HFFc6 (cell line): ENCODE measurements at regions not wholly inside any gene's neighbourhood (a gene's known extent, or its start where the extent isn't known, plus 50 kb on each side); places are given as distances from the start of the nearest gene placed in this dataset.

Experiments used
- DNase-seq: peaks from one replicate; pipeline ENCODE4 v3.0.0-alpha.2; 2018
- H3K27ac Mint-ChIP-seq: 2 replicates; pipeline ENCODE4 v1.8.0; 2020; ENCODE audit warnings: mild to moderate bottlenecking, mixed read lengths
- H3K27me3 Mint-ChIP-seq: 2 replicates; pipeline ENCODE4 v1.8.0; 2021; ENCODE audit warnings: mild to moderate bottlenecking, moderate library complexity, mixed read lengths; ENCODE audit not compliant: insufficient read depth
- H3K36me3 Mint-ChIP-seq: 2 replicates; pipeline ENCODE4 v1.8.0; 2021; ENCODE audit warnings: low read depth, mixed read lengths
- H3K4me1 Mint-ChIP-seq: 2 replicates; pipeline ENCODE4 v1.8.0; 2020; ENCODE audit warnings: low read depth, mixed read lengths
- H3K4me3 Mint-ChIP-seq: 2 replicates; pipeline ENCODE4 v1.8.0; 2020; ENCODE audit warnings: mild to moderate bottlenecking, moderate library complexity, mixed read lengths
- H3K9me3 Mint-ChIP-seq: 2 replicates; pipeline ENCODE4 v1.8.0; 2020; ENCODE audit warnings: mild to moderate bottlenecking, mixed read lengths
- CTCF ChIP-seq: fragments of 200-600 bp; sonication (generic); IDR thresholded peaks from 2 replicates; pipeline ENCODE4 v1.5.0; 2021; ENCODE audit warnings: antibody characterized with exemption, mild to moderate bottlenecking

GRCh38 chr6:91298543-91299145, 711.8 kb upstream of the MAP3K7 start:
- no peaks in the 10 kb centered on the region for H3K36me3 Mint-ChIP-seq

GRCh38 chr6:91293395-91293794, 706.5 kb upstream of the MAP3K7 start:
- Mint-ChIP-seq H3K27ac (no peak overlapping the region), H3K4me3 (no peak overlapping the region), H3K4me1 (no peaks in the 10 kb centered on the region), H3K36me3 (no peaks in the 10 kb centered on the region), H3K9me3 (peaks cover 37% of the 10 kb centered on the region), H3K27me3 (no peaks in the 10 kb centered on the region)
- TF ChIP-seq CTCF: no peak
- no peak for DNase-seq

More at GRCh38 chr6:91298543-91299145, 711.8 kb upstream of the MAP3K7 start:
- no peak for TF ChIP-seq CTCF
- Mint-ChIP-seq H3K27me3 (no peaks in the 10 kb centered on the region), H3K4me3 (no peak overlapping the region), H3K4me1 (no peaks in the 10 kb centered on the region), H3K27ac (no peak overlapping the region), H3K9me3 (peaks cover 42% of the 10 kb centered on the region)
- DNase-seq: no peak

- no peak overlapping the region for H3K4me3 Mint-ChIP-seq
- H3K36me3 Mint-ChIP-seq: 0 out of 2 replicates have a peak, but pooled peaks cover 10% of the 10 kb centered on the region
- TF ChIP-seq CTCF: no peak
- DNase-seq: no peak
- no peak overlapping the region for H3K27ac Mint-ChIP-seq
- H3K9me3 Mint-ChIP-seq: peaks cover 39% of the 10 kb centered on the region
- H3K27me3 Mint-ChIP-seq: no peaks in the 10 kb centered on the region
- H3K4me1 Mint-ChIP-seq: no peaks in the 10 kb centered on the region
These were observed 704.2 kb upstream of the MAP3K7 start for GRCh38 chr6:91291071-91291470.

- Mint-ChIP-seq H3K27me3 (no peaks in the 10 kb centered on the region), H3K4me1 (no peaks in the 10 kb centered on the region), H3K36me3 (0 out of 2 replicates have a peak, but pooled peaks cover 10% of the 10 kb centered on the region), H3K9me3 (peaks cover 42% of the 10 kb centered on the region), H3K4me3 (no peak overlapping the region), H3K27ac (no peak overlapping the region)
- DNase-seq: no peak
- TF ChIP-seq CTCF: no peak
These were observed 701.9 kb upstream of the MAP3K7 start for GRCh38 chr6:91288741-91289140.

GRCh38 chr6:91281901-91282300, 695.0 kb upstream of the MAP3K7 start:
- no peak overlapping the region for H3K4me3 Mint-ChIP-seq
- peaks cover 38% of the 10 kb centered on the region for H3K9me3 Mint-ChIP-seq
- no peak for DNase-seq
- H3K27ac Mint-ChIP-seq: no peak overlapping the region
- H3K27me3 Mint-ChIP-seq: no peaks in the 10 kb centered on the region
- no peaks in the 10 kb centered on the region for H3K4me1 Mint-ChIP-seq
- H3K36me3 Mint-ChIP-seq: no peaks in the 10 kb centered on the region
- no peak for TF ChIP-seq CTCF

GRCh38 chr6:91280494-91280830, 693.6 kb upstream of the MAP3K7 start:
- no peak overlapping the region for H3K4me3 Mint-ChIP-seq
- H3K36me3 Mint-ChIP-seq: no peaks in the 10 kb centered on the region
- no peaks in the 10 kb centered on the region for H3K4me1 Mint-ChIP-seq
- TF ChIP-seq CTCF: no peak
- no peak for DNase-seq
- H3K27ac Mint-ChIP-seq: no peak overlapping the region
- peaks cover 38% of the 10 kb centered on the region for H3K9me3 Mint-ChIP-seq
- H3K27me3 Mint-ChIP-seq: no peaks in the 10 kb centered on the region
